GM18502 (cell line): ENCODE measurements at regions not wholly inside any gene's neighbourhood (a gene's known extent, or its start where the extent isn't known, plus 50 kb on each side); places are given as distances from the start of the nearest gene placed in this dataset.

ENCODE experiments used
- ATAC-seq: cut with Tn5 transposase; IDR thresholded peaks from one replicate; pipeline ENCODE4 v1.9.1; 2021; ENCODE audit warnings: mild to moderate bottlenecking; ENCODE audit not compliant: unreplicated experiment, poor library complexity

- no peak for ATAC-seq
Measured at GRCh38 chr1:38560457-38560856, 299.1 kb downstream of the RRAGC start.

GRCh38 chr1:38559446-38560165, 300.0 kb downstream of the RRAGC start:
- peak; percentile 76 for ATAC-seq

GRCh38 chr1:38558500-38559445, 300.8 kb downstream of the RRAGC start:
- peak; percentile 46 for ATAC-seq

GRCh38 chr1:38558055-38558454, 301.5 kb downstream of the RRAGC start:
- ATAC-seq = no peak

- no peak for ATAC-seq
Measured at GRCh38 chr1:38555594-38555993, 304.0 kb downstream of the RRAGC start.

GRCh38 chr1:38555130-38555529, 304.4 kb downstream of the RRAGC start:
- no peak for ATAC-seq

- no peak for ATAC-seq
Measured at GRCh38 chr1:38551318-38552307, 308.0 kb downstream of the RRAGC start.

- no peak for ATAC-seq
Measured at GRCh38 chr1:38549191-38549590, 310.4 kb downstream of the RRAGC start.

- no peak for ATAC-seq
Measured at GRCh38 chr1:38547321-38547720, 312.3 kb downstream of the RRAGC start.

- no peak for ATAC-seq
Measured at GRCh38 chr1:38546636-38547035, 312.9 kb downstream of the RRAGC start.

- ATAC-seq = no peak
Measured at GRCh38 chr1:38541223-38541622, 318.3 kb downstream of the RRAGC start.

- ATAC-seq = no peak
Measured at GRCh38 chr1:38539931-38540330, 319.6 kb downstream of the RRAGC start.

- ATAC-seq = no peak
Measured at GRCh38 chr1:38538834-38539233, 320.7 kb downstream of the RRAGC start.

GRCh38 chr1:38536089-38536488, 323.5 kb downstream of the RRAGC start:
- ATAC-seq = no peak

GRCh38 chr1:38534473-38534823, 325.1 kb downstream of the RRAGC start:
- ATAC-seq = no peak

GRCh38 chr1:38533772-38534472, 325.6 kb downstream of the RRAGC start:
- ATAC-seq = no peak

GRCh38 chr1:38530957-38531356, 328.6 kb downstream of the RRAGC start:
- ATAC-seq = no peak

GRCh38 chr1:38529946-38530345, 329.6 kb downstream of the RRAGC start:
- no peak for ATAC-seq

GRCh38 chr1:38529391-38529790, 330.2 kb downstream of the RRAGC start:
- no peak for ATAC-seq

GRCh38 chr1:38528623-38529022, 330.9 kb downstream of the RRAGC start:
- ATAC-seq = no peak
